ENCODE measurements at regions not wholly inside any gene's neighbourhood (a gene's known extent, or its start where the extent isn't known, plus 50 kb on each side); places are given as distances from the start of the nearest gene placed in this dataset.
"Not testable (repeated sequence)": the region's sequence is repeated elsewhere in the genome, so short reads cannot be mapped to it uniquely, and the experiment has no call there.

DNA sequence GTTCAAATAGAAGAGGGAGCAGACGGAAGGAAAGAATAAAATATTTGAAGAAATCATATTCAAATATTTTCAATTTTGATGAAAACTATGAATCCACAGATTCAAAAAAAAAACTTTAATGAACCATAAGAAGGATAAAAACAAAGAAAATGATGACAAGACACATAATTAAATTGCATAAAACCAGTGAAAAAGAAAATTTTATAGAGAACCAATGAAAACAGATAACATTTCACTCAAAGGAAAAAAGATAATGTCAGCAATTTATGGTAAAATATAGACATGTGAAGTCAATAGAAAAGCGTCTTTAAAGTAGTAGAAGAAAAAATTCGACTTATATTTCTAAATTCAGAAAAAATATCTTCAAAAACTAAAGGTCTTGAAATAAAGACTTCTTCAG lies 546.5 kb upstream of the ATXN7L3B start:
- H3K4me1 Mint-ChIP-seq (ENCODE audit: unreplicated experiment): no peaks in the 10 kb centered on the region
- H3K27ac Mint-ChIP-seq: no peak overlapping the region
- no peaks in the 10 kb centered on the region for H3K9me3 Mint-ChIP-seq
- H3K27me3 Mint-ChIP-seq: no peaks in the 10 kb centered on the region
- no peaks in the 10 kb centered on the region for H3K36me3 Mint-ChIP-seq
- DNase-seq (ENCODE audit: extremely low spot score, unreplicated experiment): no peak
- TF ChIP-seq, protein P1, sequence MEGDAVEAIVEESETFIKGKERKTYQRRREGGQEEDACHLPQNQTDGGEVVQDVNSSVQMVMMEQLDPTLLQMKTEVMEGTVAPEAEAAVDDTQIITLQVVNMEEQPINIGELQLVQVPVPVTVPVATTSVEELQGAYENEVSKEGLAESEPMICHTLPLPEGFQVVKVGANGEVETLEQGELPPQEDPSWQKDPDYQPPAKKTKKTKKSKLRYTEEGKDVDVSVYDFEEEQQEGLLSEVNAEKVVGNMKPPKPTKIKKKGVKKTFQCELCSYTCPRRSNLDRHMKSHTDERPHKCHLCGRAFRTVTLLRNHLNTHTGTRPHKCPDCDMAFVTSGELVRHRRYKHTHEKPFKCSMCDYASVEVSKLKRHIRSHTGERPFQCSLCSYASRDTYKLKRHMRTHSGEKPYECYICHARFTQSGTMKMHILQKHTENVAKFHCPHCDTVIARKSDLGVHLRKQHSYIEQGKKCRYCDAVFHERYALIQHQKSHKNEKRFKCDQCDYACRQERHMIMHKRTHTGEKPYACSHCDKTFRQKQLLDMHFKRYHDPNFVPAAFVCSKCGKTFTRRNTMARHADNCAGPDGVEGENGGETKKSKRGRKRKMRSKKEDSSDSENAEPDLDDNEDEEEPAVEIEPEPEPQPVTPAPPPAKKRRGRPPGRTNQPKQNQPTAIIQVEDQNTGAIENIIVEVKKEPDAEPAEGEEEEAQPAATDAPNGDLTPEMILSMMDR (conservative IDR thresholded peaks at IDR 0.05): no peak
- H3K4me3 Mint-ChIP-seq: no peak overlapping the region

DNA sequence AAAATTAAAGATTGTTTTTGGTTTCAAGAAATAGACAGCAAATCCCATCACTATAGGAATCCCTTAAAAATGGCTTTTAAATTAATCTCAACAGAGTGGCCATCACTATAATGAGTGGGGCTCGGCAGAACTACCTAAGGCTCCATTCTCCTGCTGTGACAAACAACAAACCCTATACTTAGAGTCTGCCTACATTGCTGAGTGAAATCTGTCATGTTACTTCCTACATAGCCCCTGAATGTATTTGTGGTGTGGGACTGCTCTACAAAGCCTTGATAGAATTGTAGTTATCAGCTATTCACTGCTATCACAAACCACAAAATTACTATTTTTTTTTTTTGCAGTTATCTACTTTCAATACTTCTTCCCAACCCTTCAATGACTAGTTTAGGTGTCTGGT lies 538.7 kb upstream of the ATXN7L3B start:
- H3K4me1 Mint-ChIP-seq (ENCODE audit: unreplicated experiment): no peaks in the 10 kb centered on the region
- no peaks in the 10 kb centered on the region for H3K9me3 Mint-ChIP-seq
- H3K4me3 Mint-ChIP-seq: no peak overlapping the region
- no peak for DNase-seq (ENCODE audit: extremely low spot score, unreplicated experiment)
- no peaks in the 10 kb centered on the region for H3K36me3 Mint-ChIP-seq
- no peak overlapping the region for H3K27ac Mint-ChIP-seq
- no peaks in the 10 kb centered on the region for H3K27me3 Mint-ChIP-seq
- TF ChIP-seq, protein P1 (conservative IDR thresholded peaks at IDR 0.05): no peak

DNA sequence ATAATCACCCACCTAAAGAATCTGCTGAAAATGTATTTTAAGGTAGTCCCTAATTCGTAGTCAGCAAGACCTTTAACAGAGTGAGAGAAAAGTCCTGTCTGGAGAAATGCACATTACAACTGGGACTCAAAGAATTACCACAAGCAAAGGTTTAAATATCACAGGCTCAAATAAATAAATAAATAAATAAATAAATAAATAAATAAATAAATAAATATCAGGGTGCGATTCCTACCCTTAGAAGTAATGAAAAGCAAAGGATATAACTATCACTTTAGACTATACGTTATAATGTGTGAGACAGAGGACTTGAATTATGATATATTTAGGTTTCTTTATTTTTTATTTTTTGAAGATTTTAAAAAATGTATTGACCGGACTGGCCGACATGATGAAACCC lies 522.5 kb upstream of the ATXN7L3B start:
- no peak for DNase-seq (ENCODE audit: extremely low spot score, unreplicated experiment)
- H3K4me3 Mint-ChIP-seq: no peak overlapping the region
- H3K27ac Mint-ChIP-seq: no peak overlapping the region
- H3K36me3 Mint-ChIP-seq: no peaks in the 10 kb centered on the region
- TF ChIP-seq, protein P1 (conservative IDR thresholded peaks at IDR 0.05): no peak
- peaks cover 3% of the 10 kb centered on the region for H3K9me3 Mint-ChIP-seq
- H3K4me1 Mint-ChIP-seq (ENCODE audit: unreplicated experiment): no peaks in the 10 kb centered on the region
- no peaks in the 10 kb centered on the region for H3K27me3 Mint-ChIP-seq

DNA sequence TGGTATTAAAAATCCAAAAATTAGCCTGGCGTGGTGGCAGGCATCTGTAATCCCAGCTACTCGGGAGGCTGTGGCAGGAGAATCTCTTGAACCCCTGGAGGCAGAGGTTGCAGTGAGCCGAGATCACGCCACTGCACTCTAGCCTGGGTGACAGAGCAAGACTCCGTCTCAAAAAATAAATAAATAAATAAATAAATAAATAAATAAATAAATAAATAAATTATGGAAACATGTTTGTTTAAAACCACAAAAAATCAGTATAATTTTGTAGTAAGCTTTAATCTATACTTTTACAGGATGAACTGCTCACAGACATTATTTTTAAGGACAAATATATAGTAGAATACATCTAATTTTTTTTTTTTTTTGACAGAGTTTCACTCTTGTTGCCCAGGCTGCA lies 521.3 kb upstream of the ATXN7L3B start:
- H3K4me1 Mint-ChIP-seq (ENCODE audit: unreplicated experiment); H3K36me3 Mint-ChIP-seq; H3K27me3 Mint-ChIP-seq: not testable (repeated sequence)

DNA sequence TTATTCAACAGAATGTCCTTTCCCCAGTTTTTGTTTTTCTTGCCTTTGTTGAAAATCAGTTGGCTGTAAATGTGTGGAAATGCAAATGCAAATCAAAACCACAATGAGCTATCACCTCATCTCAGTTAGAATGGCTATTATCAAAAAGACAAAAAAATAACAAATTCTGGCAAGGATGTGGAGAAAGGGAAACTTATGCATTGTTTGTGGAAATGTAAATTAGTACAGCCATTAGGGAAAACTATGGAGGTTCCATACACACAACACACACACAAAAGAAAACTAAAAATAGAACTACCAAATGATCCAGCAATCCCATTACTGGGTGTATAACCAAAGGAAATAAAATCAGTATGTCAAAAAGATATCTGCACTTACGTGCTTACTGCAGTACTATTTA lies 518.8 kb upstream of the ATXN7L3B start:
- H3K4me1 Mint-ChIP-seq (ENCODE audit: unreplicated experiment): no peaks in the 10 kb centered on the region
- H3K36me3 Mint-ChIP-seq: no peaks in the 10 kb centered on the region
- peaks cover 3% of the 10 kb centered on the region for H3K9me3 Mint-ChIP-seq
- TF ChIP-seq, protein P1 (conservative IDR thresholded peaks at IDR 0.05): no peak
- DNase-seq (ENCODE audit: extremely low spot score, unreplicated experiment): no peak
- no peak overlapping the region for H3K27ac Mint-ChIP-seq
- no peaks in the 10 kb centered on the region for H3K27me3 Mint-ChIP-seq
- no peak overlapping the region for H3K4me3 Mint-ChIP-seq

More for the DNA sequence above, 521.3 kb upstream of the ATXN7L3B start:
- H3K4me3 Mint-ChIP-seq; DNase-seq (ENCODE audit: extremely low spot score, unreplicated experiment); H3K9me3 Mint-ChIP-seq; H3K27ac Mint-ChIP-seq: not testable (repeated sequence)

DNA sequence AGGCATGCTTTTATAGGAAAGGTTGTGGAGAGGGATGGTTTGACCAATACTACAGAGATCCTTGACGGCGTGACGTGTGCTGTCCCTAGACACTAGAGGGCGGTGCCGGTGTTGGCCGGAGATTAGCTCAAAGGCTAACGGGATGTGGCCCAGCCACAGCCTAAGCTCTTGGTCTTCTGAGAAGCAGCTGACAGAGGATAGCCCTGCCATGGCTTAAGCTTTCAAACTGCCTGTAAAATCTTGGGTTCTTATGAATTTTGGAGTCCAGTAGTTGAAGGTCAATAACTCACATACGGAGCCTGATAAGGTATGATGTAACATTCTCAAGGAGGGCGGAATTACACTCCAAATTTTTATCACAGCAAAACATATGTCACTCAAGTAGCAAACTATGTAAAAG lies 515.7 kb upstream of the ATXN7L3B start:
- no peak overlapping the region for H3K4me3 Mint-ChIP-seq
- DNase-seq (ENCODE audit: extremely low spot score, unreplicated experiment): no peak

More for the DNA sequence above, 515.7 kb upstream of the ATXN7L3B start:
- Mint-ChIP-seq H3K36me3 (no peaks in the 10 kb centered on the region), H3K27me3 (no peaks in the 10 kb centered on the region), H3K9me3 (no peaks in the 10 kb centered on the region), H3K4me1 (ENCODE audit: unreplicated experiment) (no peaks in the 10 kb centered on the region), H3K27ac (no peak overlapping the region)
- TF ChIP-seq, protein P1 (conservative IDR thresholded peaks at IDR 0.05): peak; percentile 77

Measured in type B pancreatic cell (in vitro differentiated cells).